OCI-LY7 (cell line): ENCODE measurements at regions not wholly inside any gene's neighbourhood (a gene's known extent, or its start where the extent isn't known, plus 50 kb on each side); places are given as distances from the start of the nearest gene placed in this dataset.

Experiments
- EZH2phosphoT487 ChIP-seq: fragments of 200-600 bp; sonication (generic); IDR thresholded peaks from 2 replicates; pipeline ENCODE4 v1.6.1; 2018; ENCODE audit warnings: low read depth, borderline replicate concordance, mild to moderate bottlenecking, mixed run types, antibody characterized with exemption, low read length, moderate library complexity, mixed read lengths
- TF ChIP-seq, protein P1 (sequence below): fragments of 200-600 bp; sonication (generic); conservative IDR thresholded peaks from 2 replicates; pipeline ENCODE4 v1.5.1; 2014; ENCODE audit warnings: mild to moderate bottlenecking, antibody characterized with exemption, low read length, moderate library complexity, mixed read lengths

GRCh38 chr20:12593342-12593873 is 415.4 kb upstream of the SPTLC3 start:
- TF ChIP-seq, protein P1, sequence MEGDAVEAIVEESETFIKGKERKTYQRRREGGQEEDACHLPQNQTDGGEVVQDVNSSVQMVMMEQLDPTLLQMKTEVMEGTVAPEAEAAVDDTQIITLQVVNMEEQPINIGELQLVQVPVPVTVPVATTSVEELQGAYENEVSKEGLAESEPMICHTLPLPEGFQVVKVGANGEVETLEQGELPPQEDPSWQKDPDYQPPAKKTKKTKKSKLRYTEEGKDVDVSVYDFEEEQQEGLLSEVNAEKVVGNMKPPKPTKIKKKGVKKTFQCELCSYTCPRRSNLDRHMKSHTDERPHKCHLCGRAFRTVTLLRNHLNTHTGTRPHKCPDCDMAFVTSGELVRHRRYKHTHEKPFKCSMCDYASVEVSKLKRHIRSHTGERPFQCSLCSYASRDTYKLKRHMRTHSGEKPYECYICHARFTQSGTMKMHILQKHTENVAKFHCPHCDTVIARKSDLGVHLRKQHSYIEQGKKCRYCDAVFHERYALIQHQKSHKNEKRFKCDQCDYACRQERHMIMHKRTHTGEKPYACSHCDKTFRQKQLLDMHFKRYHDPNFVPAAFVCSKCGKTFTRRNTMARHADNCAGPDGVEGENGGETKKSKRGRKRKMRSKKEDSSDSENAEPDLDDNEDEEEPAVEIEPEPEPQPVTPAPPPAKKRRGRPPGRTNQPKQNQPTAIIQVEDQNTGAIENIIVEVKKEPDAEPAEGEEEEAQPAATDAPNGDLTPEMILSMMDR, result no peak
- TF ChIP-seq EZH2phosphoT487, result no peak
